IMR-90 (cell line): ENCODE measurements at regions not wholly inside any gene's neighbourhood (a gene's known extent, or its start where the extent isn't known, plus 50 kb on each side); places are given as distances from the start of the nearest gene placed in this dataset.

Source experiments
- ATAC-seq: fragments of 200-7000 bp; cut with Tn5 transposase; 2 replicates; pipeline ENCODE4 v1.9.1; 2020; ENCODE audit warnings: low read depth, mild to moderate bottlenecking, moderate library complexity
- BruUV-seq: library from RNA; stranded (reverse); fragments of 400-500 nt; replicated peaks from 2 replicates; lab custom pipeline; 2021; lab: Mats Ljungman, UMichigan
- CTCF ChIA-PET: fragments of 300-600 bp; formaldehyde crosslinking; extraction: SDS; loops from one replicate; lab custom pipeline; 2021; ENCODE audit warnings: antibody characterized with exemption; lab: Yijun Ruan, JAX
- POLR2A ChIA-PET: fragments of 300-600 bp; sonication (Branson Sonifier 250); formaldehyde crosslinking; loops from one replicate; lab custom pipeline; 2022; ENCODE audit warnings: antibody characterized with exemption; ENCODE audit not compliant: unreplicated experiment; lab: Charles Lee
- DNase-seq: peaks from one replicate; pipeline ENCODE4 v3.0.0; 2013
- H2AFZ ChIP-seq: replicated peaks from 2 replicates; pipeline ENCODE3; 2013; ENCODE audit warnings: low read length, mild to moderate bottlenecking; ENCODE audit not compliant: poor library complexity
- H2AK5ac ChIP-seq: 2 replicates; pipeline ENCODE4 v1.6.1; 2013; ENCODE audit warnings: low read depth, low read length, inconsistent platforms
- H2AK9ac ChIP-seq: replicated peaks from 2 replicates; pipeline ENCODE3; 2013; ENCODE audit warnings: mild to moderate bottlenecking, low read depth, low read length, moderate library complexity; ENCODE audit not compliant: poor library complexity
- H2BK120ac ChIP-seq: 2 replicates; pipeline ENCODE4 v1.6.1; 2013; ENCODE audit warnings: low read depth, low read length, inconsistent platforms
- H2BK15ac ChIP-seq: 3 replicates; pipeline ENCODE4 v1.6.1; 2013; ENCODE audit warnings: low read depth, low read length, inconsistent platforms
- H2BK20ac ChIP-seq: 2 replicates; pipeline ENCODE4 v1.6.1; 2013; ENCODE audit warnings: low read depth, mild to moderate bottlenecking, inconsistent platforms, low read length, moderate library complexity
- H2BK5ac ChIP-seq: 2 replicates; pipeline ENCODE4 v1.6.1; 2013; ENCODE audit warnings: mild to moderate bottlenecking, low read depth, low read length, inconsistent platforms; ENCODE audit not compliant: poor library complexity, severe bottlenecking
- H3K14ac ChIP-seq: replicated peaks from 2 replicates; pipeline ENCODE4 v1.6.1; 2013; ENCODE audit warnings: low read depth, low read length, inconsistent platforms
- H3K18ac ChIP-seq: 2 replicates; pipeline ENCODE4 v1.6.1; 2013; ENCODE audit warnings: low read depth, low read length, control low read depth
- H3K23ac ChIP-seq: 2 replicates; pipeline ENCODE4 v1.6.1; 2013; ENCODE audit warnings: low read depth, low read length, inconsistent platforms
- H3K27ac ChIP-seq: 2 replicates; pipeline ENCODE4 v1.5.1; 2013; ENCODE audit warnings: mild to moderate bottlenecking, control low read depth, low read length; ENCODE audit not compliant: insufficient read depth
- H3K27me3 ChIP-seq: 2 replicates; pipeline ENCODE4 v1.6.1; 2013; ENCODE audit warnings: low read length; ENCODE audit not compliant: control insufficient read depth, insufficient read depth
- H3K36me3 ChIP-seq: 2 replicates; pipeline ENCODE4 v1.6.1; 2013; ENCODE audit warnings: low read length, mixed read lengths; ENCODE audit not compliant: control insufficient read depth, insufficient read depth
- H3K4ac ChIP-seq: 2 replicates; pipeline ENCODE4 v1.6.1; 2013; ENCODE audit warnings: low read depth, low read length, inconsistent platforms
- H3K4me1 ChIP-seq: 2 replicates; pipeline ENCODE4 v1.6.1; 2013; ENCODE audit warnings: low read length, mixed read lengths; ENCODE audit not compliant: control insufficient read depth, insufficient read depth
- H3K4me2 ChIP-seq: 2 replicates; pipeline ENCODE4 v1.6.1; 2013; ENCODE audit warnings: low read depth, mild to moderate bottlenecking, control low read depth, low read length, moderate library complexity
- H3K4me3 ChIP-seq: 2 replicates; pipeline ENCODE4 v1.5.1; 2013; ENCODE audit warnings: low read depth, mild to moderate bottlenecking, control low read depth, low read length, moderate library complexity; ENCODE audit not compliant: insufficient read depth
- H3K56ac ChIP-seq: 2 replicates; pipeline ENCODE4 v1.6.1; 2013; ENCODE audit warnings: low read length, inconsistent platforms; ENCODE audit not compliant: insufficient read depth; ENCODE audit errors: extremely low read depth
- H3K79me1 ChIP-seq, 2 experiments: 2 replicates each; pipeline ENCODE4 v1.6.1; 2013; ENCODE audit warnings: low read length in 2 of 2, inconsistent platforms in 1 of 2, low read depth in 1 of 2
- H3K9ac ChIP-seq: 2 replicates; pipeline ENCODE4 v1.6.1; 2013; ENCODE audit warnings: low read depth, low read length, control low read depth
- H3K9me1 ChIP-seq: 2 replicates; pipeline ENCODE4 v1.6.1; 2013; ENCODE audit warnings: low read length, inconsistent platforms; ENCODE audit not compliant: insufficient read depth
- H3K9me3 ChIP-seq: 2 replicates; pipeline ENCODE4 v1.6.1; 2013; ENCODE audit warnings: low read length; ENCODE audit not compliant: control insufficient read depth, insufficient read depth
- H4K20me1 ChIP-seq: 2 replicates; pipeline ENCODE4 v1.6.1; 2013; ENCODE audit warnings: low read length, inconsistent platforms; ENCODE audit not compliant: insufficient read depth
- H4K5ac ChIP-seq: 2 replicates; pipeline ENCODE4 v1.6.1; 2013; ENCODE audit warnings: mild to moderate bottlenecking, low read depth, low read length, control low read depth
- H4K8ac ChIP-seq, 2 experiments: 2 replicates each; pipeline ENCODE4 v1.6.1; 2013; ENCODE audit warnings: low read depth in 2 of 2, low read length in 2 of 2, control low read depth in 1 of 2, inconsistent platforms in 1 of 2
- H4K91ac ChIP-seq: 2 replicates; pipeline ENCODE4 v1.6.1; 2013; ENCODE audit warnings: low read depth, low read length, inconsistent platforms; ENCODE audit not compliant: insufficient read depth
- BHLHE40 ChIP-seq: fragments of 150-350 bp; IDR thresholded peaks from 2 replicates; pipeline ENCODE4 v1.6.1; 2016; ENCODE audit warnings: mild to moderate bottlenecking, low read depth, low read length
- CEBPB ChIP-seq: IDR thresholded peaks from 2 replicates; pipeline ENCODE4 v1.6.1; 2012; ENCODE audit warnings: low read depth, low read length, improper control_type of control experiment
- CHD1 ChIP-seq: IDR thresholded peaks from 2 replicates; pipeline ENCODE4 v1.6.1; 2012; ENCODE audit warnings: low read depth, low read length, improper control_type of control experiment
- FOS ChIP-seq: fragments of 150-350 bp; IDR thresholded peaks from 2 replicates; pipeline ENCODE4 v1.6.1; 2016; ENCODE audit warnings: low read depth, low read length
- MAFK ChIP-seq: IDR thresholded peaks from 2 replicates; pipeline ENCODE4 v1.6.1; 2012; ENCODE audit warnings: low read depth, low read length, improper control_type of control experiment
- MAZ ChIP-seq: IDR thresholded peaks from 2 replicates; pipeline ENCODE4 v1.6.1; 2012; ENCODE audit warnings: low read depth, mild to moderate bottlenecking, low read length, improper control_type of control experiment, moderate library complexity, borderline replicate concordance
- MXI1 ChIP-seq: IDR thresholded peaks from 2 replicates; pipeline ENCODE4 v1.6.1; 2012; ENCODE audit warnings: low read depth, mild to moderate bottlenecking, low read length, moderate library complexity, borderline replicate concordance
- NFE2L2 ChIP-seq: fragments of 150-350 bp; IDR thresholded peaks from 2 replicates; pipeline ENCODE4 v1.6.1; 2016; ENCODE audit warnings: low read depth, mild to moderate bottlenecking, low read length
- POLR2A ChIP-seq: IDR thresholded peaks from 2 replicates; pipeline ENCODE4 v1.6.1; 2012; ENCODE audit warnings: mild to moderate bottlenecking, low read depth, low read length
- RAD21 ChIP-seq: IDR thresholded peaks from 2 replicates; pipeline ENCODE4 v1.6.1; 2012; ENCODE audit warnings: low read length, improper control_type of control experiment
- RCOR1 ChIP-seq: IDR thresholded peaks from 2 replicates; pipeline ENCODE4 v1.6.1; 2012; ENCODE audit warnings: mild to moderate bottlenecking, low read length, improper control_type of control experiment; ENCODE audit not compliant: insufficient replicate concordance
- RFX5 ChIP-seq: IDR thresholded peaks from 2 replicates; pipeline ENCODE4 v1.8.0; 2012; ENCODE audit warnings: low read depth, mild to moderate bottlenecking, low read length, moderate library complexity
- SMC3 ChIP-seq: fragments of 150-350 bp; IDR thresholded peaks from 2 replicates; pipeline ENCODE4 v1.6.1; 2016; ENCODE audit warnings: low read depth, mild to moderate bottlenecking, antibody characterized with exemption, low read length, moderate library complexity
- USF2 ChIP-seq: fragments of 150-350 bp; IDR thresholded peaks from 2 replicates; pipeline ENCODE4 v1.6.1; 2017; ENCODE audit warnings: mild to moderate bottlenecking, antibody characterized with exemption, low read length, low read depth
- WGBS, 2 experiments: methylation state at CpG; one replicate each; pipeline versions ENCODE4 v1.1.5 to v1.1.7; 2013; ENCODE audit warnings: missing lambda C conversion rate in 2 of 2; ENCODE audit not compliant: insufficient read length in 1 of 2; ENCODE audit errors: extremely low coverage in 2 of 2; 5-methylcytosine and 5-hydroxymethylcytosine counted together
- dilution Hi-C: fragments of 300-500 bp; cut with HindIII; formaldehyde crosslinking; loops from one replicate; pipeline ENCODE4 v1.14.3; 2018; ENCODE audit warnings: low sequenced_read_pairs; ENCODE audit not compliant: unreplicated experiment
- in situ Hi-C: fragments of 300-500 bp; cut with MboI; formaldehyde crosslinking; loops from 3 replicates; pipeline ENCODE4 v1.14.3; 2019; ENCODE audit warnings: low sequenced_read_pairs, inconsistent platforms, mixed read lengths
- intact Hi-C: fragments of 100-400 bp; cut with micrococcal nuclease; formaldehyde crosslinking; loops from 2 replicates; pipeline ENCODE4 v1.10.0; 2022
- TF ChIP-seq, protein P1 (sequence below): fragments of 150-350 bp; IDR thresholded peaks from 2 replicates; pipeline ENCODE4 v1.6.1; 2016; ENCODE audit warnings: low read depth, mild to moderate bottlenecking, low read length, moderate library complexity, borderline replicate concordance
- TF ChIP-seq, protein P2 (sequence below): conservative IDR thresholded peaks from 2 replicates; pipeline ENCODE4 v1.5.1; 2012; ENCODE audit warnings: mild to moderate bottlenecking, low read depth, low read length, improper control_type of control experiment

GRCh38 chr15:62770752-62771151 lies 271.8 kb upstream of the TPM1 start:
- BruUV-seq = no TSS peak
- H4K8ac ChIP-seq = no peak overlapping the region
- CTCF ChIA-PET = no interaction called here

More at GRCh38 chr15:62770752-62771151, 271.8 kb upstream of the TPM1 start:
- peaks cover 3% of the 10 kb centered on the region; the same call in 1 of the 2 replicates for H4K20me1 ChIP-seq
- H3K4me1 ChIP-seq = peaks cover 6% of the 10 kb centered on the region
- peak; percentile 94 for DNase-seq
- POLR2A ChIA-PET = no interaction called here
- no peak overlapping the region for H2BK20ac ChIP-seq
- peaks cover 17% of the 10 kb centered on the region for H3K36me3 ChIP-seq
- H3K27ac ChIP-seq = no peak overlapping the region
- no peak overlapping the region for H2BK120ac ChIP-seq
- no peaks in the 10 kb centered on the region for H3K9me3 ChIP-seq
- WGBS, 2 experiments = 33% methylated on average over 1 of the region's 7 CpGs; no CpG with 5 or more reads in 1 of the 2 experiments
- dilution Hi-C loops (no loop called here), intact Hi-C loops (no loop called here), in situ Hi-C loops (no loop called here)
- H3K4ac ChIP-seq = no peak overlapping the region
- no peaks in the 10 kb centered on the region for H3K27me3 ChIP-seq
- H3K56ac ChIP-seq = no peak overlapping the region
- no peak overlapping the region for H3K4me2 ChIP-seq
- H3K14ac ChIP-seq = peak overlapping the region; percentile 38; the same call in 1 of the 2 replicates
- ATAC-seq = peak; percentile 87
- no peak overlapping the region for H3K9ac ChIP-seq
- H2AFZ ChIP-seq = no peak overlapping the region
- no peak overlapping the region for H3K4me3 ChIP-seq
- H3K18ac ChIP-seq = no peak overlapping the region
- H3K23ac ChIP-seq = no peak overlapping the region
- H2BK5ac ChIP-seq = no peak overlapping the region
- TF ChIP-seq MXI1 = peak; percentile 62; the same call in 1 of the 2 replicates
- no peak; the same call in 1 of the 2 replicates for TF ChIP-seq RAD21
- peak; percentile 88 for TF ChIP-seq BHLHE40
- no peak for TF ChIP-seq NFE2L2
- TF ChIP-seq CHD1 = no peak
- TF ChIP-seq POLR2A = no peak
- TF ChIP-seq, protein P1, sequence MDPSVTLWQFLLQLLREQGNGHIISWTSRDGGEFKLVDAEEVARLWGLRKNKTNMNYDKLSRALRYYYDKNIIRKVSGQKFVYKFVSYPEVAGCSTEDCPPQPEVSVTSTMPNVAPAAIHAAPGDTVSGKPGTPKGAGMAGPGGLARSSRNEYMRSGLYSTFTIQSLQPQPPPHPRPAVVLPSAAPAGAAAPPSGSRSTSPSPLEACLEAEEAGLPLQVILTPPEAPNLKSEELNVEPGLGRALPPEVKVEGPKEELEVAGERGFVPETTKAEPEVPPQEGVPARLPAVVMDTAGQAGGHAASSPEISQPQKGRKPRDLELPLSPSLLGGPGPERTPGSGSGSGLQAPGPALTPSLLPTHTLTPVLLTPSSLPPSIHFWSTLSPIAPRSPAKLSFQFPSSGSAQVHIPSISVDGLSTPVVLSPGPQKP = no peak
- peak; percentile 9; the same call in 1 of the 2 replicates for TF ChIP-seq USF2
- peak; percentile 23; the same call in 1 of the 2 replicates for TF ChIP-seq MAFK
- TF ChIP-seq RCOR1 = peak; percentile 32
- TF ChIP-seq FOS = peak; percentile 71
- no peak for TF ChIP-seq RFX5
- peak; percentile 53; the same call in 1 of the 2 replicates for TF ChIP-seq MAZ
- TF ChIP-seq, protein P2, sequence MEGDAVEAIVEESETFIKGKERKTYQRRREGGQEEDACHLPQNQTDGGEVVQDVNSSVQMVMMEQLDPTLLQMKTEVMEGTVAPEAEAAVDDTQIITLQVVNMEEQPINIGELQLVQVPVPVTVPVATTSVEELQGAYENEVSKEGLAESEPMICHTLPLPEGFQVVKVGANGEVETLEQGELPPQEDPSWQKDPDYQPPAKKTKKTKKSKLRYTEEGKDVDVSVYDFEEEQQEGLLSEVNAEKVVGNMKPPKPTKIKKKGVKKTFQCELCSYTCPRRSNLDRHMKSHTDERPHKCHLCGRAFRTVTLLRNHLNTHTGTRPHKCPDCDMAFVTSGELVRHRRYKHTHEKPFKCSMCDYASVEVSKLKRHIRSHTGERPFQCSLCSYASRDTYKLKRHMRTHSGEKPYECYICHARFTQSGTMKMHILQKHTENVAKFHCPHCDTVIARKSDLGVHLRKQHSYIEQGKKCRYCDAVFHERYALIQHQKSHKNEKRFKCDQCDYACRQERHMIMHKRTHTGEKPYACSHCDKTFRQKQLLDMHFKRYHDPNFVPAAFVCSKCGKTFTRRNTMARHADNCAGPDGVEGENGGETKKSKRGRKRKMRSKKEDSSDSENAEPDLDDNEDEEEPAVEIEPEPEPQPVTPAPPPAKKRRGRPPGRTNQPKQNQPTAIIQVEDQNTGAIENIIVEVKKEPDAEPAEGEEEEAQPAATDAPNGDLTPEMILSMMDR = no peak
- no peak for TF ChIP-seq SMC3
- TF ChIP-seq CEBPB = 0 out of 2 replicates have a peak, but pooled peaks have one; percentile 45
- no peak overlapping the region for H4K5ac ChIP-seq
- no peak overlapping the region for H4K91ac ChIP-seq
- 0 out of 4 replicates have a peak, but pooled peaks cover 0 to 3% of the 10 kb centered on the region in 2 experiments for H3K79me1 ChIP-seq
- peak overlapping the region; percentile 33 for H2AK9ac ChIP-seq
- no peak overlapping the region for H2BK15ac ChIP-seq
- no peak overlapping the region for H2AK5ac ChIP-seq
- peaks cover 19% of the 10 kb centered on the region for H3K9me1 ChIP-seq
